ENCODE measurements at regions not wholly inside any gene's neighbourhood (a gene's known extent, or its start where the extent isn't known, plus 50 kb on each side); places are given as distances from the start of the nearest gene placed in this dataset.
"Not testable (repeated sequence)": the region's sequence is repeated elsewhere in the genome, so short reads cannot be mapped to it uniquely, and the experiment has no call there.

DNA sequence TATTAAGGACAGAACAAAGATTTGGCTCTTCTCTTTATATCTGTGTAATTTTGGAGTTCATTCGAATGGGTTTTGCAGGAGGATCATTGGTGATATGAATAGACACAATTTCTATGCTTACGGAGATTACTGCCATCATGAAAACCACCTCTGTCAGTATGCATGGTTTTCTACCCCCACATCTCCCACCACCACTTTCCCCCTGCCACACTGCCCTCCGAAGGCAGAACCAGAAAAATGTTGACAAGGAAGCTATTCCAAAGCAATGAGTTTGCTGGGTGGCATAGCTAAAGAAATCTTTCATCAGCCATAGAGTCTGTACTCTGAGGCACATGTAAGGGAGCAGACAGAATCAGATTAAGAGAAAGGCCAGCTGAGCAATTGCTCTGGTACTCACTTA lies 567.3 kb upstream of the ACTRT1 start:
- H3K27me3 Mint-ChIP-seq (ENCODE audit: low read depth): no peaks in the 10 kb centered on the region
- H3K36me3 Mint-ChIP-seq (ENCODE audit: low read depth): no peaks in the 10 kb centered on the region
- no peak overlapping the region for H3K4me3 Mint-ChIP-seq
- H3K9me3 Mint-ChIP-seq: peaks cover 8% of the 10 kb centered on the region
- no peak overlapping the region for H3K27ac Mint-ChIP-seq
- TF ChIP-seq CTCF (IDR thresholded peaks at IDR 0.05; ENCODE audit: unreplicated experiment in 3 of 3): no peak
- H3K4me1 Mint-ChIP-seq: no peaks in the 10 kb centered on the region

DNA sequence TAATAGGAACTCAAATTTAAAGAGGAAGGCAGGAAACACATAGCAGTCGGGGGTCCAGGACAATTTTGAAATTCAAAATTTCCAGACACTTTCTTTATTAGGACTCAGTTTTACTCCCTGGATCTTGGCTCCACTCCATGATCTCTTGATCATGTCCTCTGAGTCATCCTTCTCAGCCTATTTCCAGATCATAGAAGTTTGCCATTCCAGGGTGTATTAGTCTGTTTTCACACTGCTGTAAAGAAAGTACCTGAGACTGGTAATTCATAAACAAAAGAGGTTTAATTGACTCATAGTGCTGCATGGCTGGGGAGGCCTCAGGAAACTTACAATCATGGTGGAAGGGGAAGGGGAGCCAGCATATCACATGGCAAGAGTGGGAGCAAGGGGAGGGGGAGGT lies 564.7 kb upstream of the ACTRT1 start:
- no peaks in the 10 kb centered on the region for H3K27me3 Mint-ChIP-seq (ENCODE audit: low read depth)
- no peaks in the 10 kb centered on the region for H3K36me3 Mint-ChIP-seq (ENCODE audit: low read depth)
- H3K27ac Mint-ChIP-seq: no peak overlapping the region
- no peak overlapping the region for H3K4me3 Mint-ChIP-seq
- TF ChIP-seq CTCF (IDR thresholded peaks at IDR 0.05; ENCODE audit: unreplicated experiment in 3 of 3): no peak
- peaks cover 5% of the 10 kb centered on the region for H3K9me3 Mint-ChIP-seq
- H3K4me1 Mint-ChIP-seq: no peaks in the 10 kb centered on the region

GRCh38 chrX:128606817-128607216 lies 554.6 kb upstream of the ACTRT1 start:
- not testable (repeated sequence) for H3K27ac Mint-ChIP-seq; H3K4me3 Mint-ChIP-seq; H3K27me3 Mint-ChIP-seq (ENCODE audit: low read depth); H3K36me3 Mint-ChIP-seq (ENCODE audit: low read depth); H3K4me1 Mint-ChIP-seq
- H3K9me3 Mint-ChIP-seq: peaks cover 18% of the 10 kb centered on the region

DNA sequence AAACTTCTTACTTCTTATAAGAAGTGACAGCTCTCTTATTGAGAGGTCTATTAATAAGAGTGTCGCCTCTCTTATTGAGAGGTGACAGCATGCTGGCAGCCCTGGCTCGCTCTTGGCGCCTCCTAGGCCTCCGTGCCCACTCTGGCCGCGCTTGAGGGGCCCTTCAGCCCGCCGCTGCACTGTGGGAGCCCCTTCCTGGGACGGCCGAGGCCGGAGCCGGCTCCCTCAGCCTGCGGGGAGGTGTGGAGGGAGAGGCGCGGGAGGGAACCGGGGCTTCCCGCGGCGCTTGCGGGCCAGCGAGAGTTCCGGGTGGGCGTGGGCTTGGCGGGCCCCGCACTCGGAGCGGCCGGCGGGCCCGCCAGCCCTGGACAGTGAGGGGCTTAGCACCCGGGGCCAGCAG lies 554.2 kb upstream of the ACTRT1 start:
- H3K9me3 Mint-ChIP-seq: peaks cover 16% of the 10 kb centered on the region
- H3K36me3 Mint-ChIP-seq (ENCODE audit: low read depth); H3K4me1 Mint-ChIP-seq; H3K27ac Mint-ChIP-seq; H3K27me3 Mint-ChIP-seq (ENCODE audit: low read depth); H3K4me3 Mint-ChIP-seq: not testable (repeated sequence)

DNA sequence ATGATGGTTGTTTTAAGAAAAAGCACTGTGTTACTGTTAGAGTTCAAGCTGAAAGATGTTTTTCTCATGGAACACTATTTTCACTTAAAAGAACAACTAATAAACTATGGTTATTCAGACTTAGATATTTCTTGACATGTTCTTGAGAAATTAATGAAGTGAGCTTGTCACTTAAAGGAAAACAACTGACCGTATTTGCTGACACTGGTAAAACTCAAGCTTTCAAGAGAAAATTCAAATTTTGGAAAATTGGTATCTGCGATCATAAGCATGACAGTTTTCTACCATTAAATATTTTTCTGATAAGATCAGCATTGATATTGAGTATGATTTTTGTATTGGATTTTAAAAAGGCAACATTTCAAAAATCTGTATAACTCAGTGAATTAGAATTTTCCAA lies 549.5 kb upstream of the ACTRT1 start:
- Mint-ChIP-seq H3K9me3 (peaks cover 10% of the 10 kb centered on the region), H3K36me3 (ENCODE audit: low read depth) (no peaks in the 10 kb centered on the region), H3K4me1 (no peaks in the 10 kb centered on the region), H3K27ac (no peak overlapping the region), H3K4me3 (no peak overlapping the region), H3K27me3 (ENCODE audit: low read depth) (no peaks in the 10 kb centered on the region)
- TF ChIP-seq CTCF (IDR thresholded peaks at IDR 0.05; ENCODE audit: unreplicated experiment in 3 of 3): no peak

- no peaks in the 10 kb centered on the region for H3K27me3 Mint-ChIP-seq (ENCODE audit: low read depth)
- no peak overlapping the region for H3K27ac Mint-ChIP-seq
- H3K9me3 Mint-ChIP-seq: peaks cover 26% of the 10 kb centered on the region
- no peaks in the 10 kb centered on the region for H3K36me3 Mint-ChIP-seq (ENCODE audit: low read depth)
- H3K4me1 Mint-ChIP-seq: no peaks in the 10 kb centered on the region
- H3K4me3 Mint-ChIP-seq: no peak overlapping the region
- TF ChIP-seq CTCF (IDR thresholded peaks at IDR 0.05; ENCODE audit: unreplicated experiment in 3 of 3): no peak
These were observed 547.4 kb upstream of the ACTRT1 start for GRCh38 chrX:128599632-128600031.

- Mint-ChIP-seq H3K36me3 (ENCODE audit: low read depth) (no peaks in the 10 kb centered on the region), H3K27ac (no peak overlapping the region), H3K4me1 (no peaks in the 10 kb centered on the region), H3K9me3 (peaks cover 11% of the 10 kb centered on the region), H3K27me3 (ENCODE audit: low read depth) (no peaks in the 10 kb centered on the region), H3K4me3 (no peak overlapping the region)
- TF ChIP-seq CTCF (IDR thresholded peaks at IDR 0.05; ENCODE audit: unreplicated experiment in 3 of 3): no peak
These were observed 529.8 kb upstream of the ACTRT1 start for GRCh38 chrX:128582036-128582435.

Data from nephron (organoid).